ENCODE measurements at regions not wholly inside any gene's neighbourhood (a gene's known extent, or its start where the extent isn't known, plus 50 kb on each side); places are given as distances from the start of the nearest gene placed in this dataset.

GRCh38 chr7:12815871-12816270 lies 128.4 kb downstream of the ARL4A start:
- H3K9me3 ChIP-seq (replicated peaks; ENCODE audit: control insufficient read depth, insufficient read depth, low read length) = no peaks in the 10 kb centered on the region
- no peak for TF ChIP-seq RELB (IDR thresholded peaks at IDR 0.05; ENCODE audit: low read depth)
- no peak for TF ChIP-seq IRF4 (IDR thresholded peaks at IDR 0.05; ENCODE audit: low read depth, low read length)
- TF ChIP-seq BCL3 (IDR thresholded peaks at IDR 0.05; ENCODE audit: borderline replicate concordance, insufficient read depth, low read depth, low read length, poor library complexity, severe bottlenecking) = no peak
- no peaks in the 10 kb centered on the region for H4K20me1 ChIP-seq (ENCODE audit: control insufficient read depth, insufficient read depth)
- no peaks in the 10 kb centered on the region for H3K79me2 ChIP-seq (ENCODE audit: control insufficient read depth, insufficient read depth, low read length)
- H3K9ac ChIP-seq (ENCODE audit: control insufficient read depth, insufficient read depth, low read length) = no peak overlapping the region
- H3K27me3 ChIP-seq (replicated peaks in 1 of 2; ENCODE audit: control insufficient read depth in 2 of 2, insufficient read depth in 2 of 2, low read length in 1 of 2) = no peaks in the 10 kb centered on the region
- DNase-seq (ENCODE audit: low read depth, low spot score) = no peak
- no peak overlapping the region for H3K27ac ChIP-seq (ENCODE audit: control insufficient read depth, insufficient read depth)
- ATAC-seq = no peak
- intact Hi-C loops (cut with micrococcal nuclease; ENCODE audit: unreplicated experiment) (no loop called here), in situ Hi-C loops (cut with MboI) (no loop called here)
- SMC1A ChIA-PET (ENCODE audit: uncharacterized antibody, unreplicated experiment) = no interaction called here
- POLR2A ChIA-PET = no interaction called here
- no TSS peak for BruUV-seq (replicated peaks)
- no peak for FAIRE-seq
- no peak overlapping the region for H3K4me3 ChIP-seq
- RAD21 ChIA-PET (ENCODE audit: unreplicated experiment) = no interaction called here
- no peak overlapping the region for H2AFZ ChIP-seq (ENCODE audit: control insufficient read depth, low read depth, low read length)
- H3K4me2 ChIP-seq (ENCODE audit: control insufficient read depth, insufficient read depth) = no peak overlapping the region
- CTCF ChIA-PET = interaction anchor here (0.5 kb wide), 1 partner anchor 290 kb away, joined by 3 read pairs; no protein-coding TSS in a partner anchor
- H3K4me1 ChIP-seq (ENCODE audit: control insufficient read depth, insufficient read depth, low read length) = no peaks in the 10 kb centered on the region
- no peaks in the 10 kb centered on the region for H3K36me3 ChIP-seq (ENCODE audit: control insufficient read depth in 2 of 2, insufficient read depth in 2 of 2, low read length in 1 of 2)

GRCh38 chr7:12820777-12821176 lies 133.3 kb downstream of the ARL4A start:
- no peak overlapping the region for H2AFZ ChIP-seq (ENCODE audit: control insufficient read depth, low read depth, low read length)
- RAD21 ChIA-PET (ENCODE audit: unreplicated experiment) = no interaction called here
- H3K36me3 ChIP-seq (ENCODE audit: control insufficient read depth in 2 of 2, insufficient read depth in 2 of 2, low read length in 1 of 2) = no peaks in the 10 kb centered on the region
- no peak for DNase-seq (ENCODE audit: low read depth, low spot score)
- H3K27me3 ChIP-seq (replicated peaks in 1 of 2; ENCODE audit: control insufficient read depth in 2 of 2, insufficient read depth in 2 of 2, low read length in 1 of 2) = no peaks in the 10 kb centered on the region
- H3K9ac ChIP-seq (ENCODE audit: control insufficient read depth, insufficient read depth, low read length) = no peak overlapping the region
- no peak for FAIRE-seq
- no peak overlapping the region for H3K27ac ChIP-seq (ENCODE audit: control insufficient read depth, insufficient read depth)
- no peaks in the 10 kb centered on the region for H3K79me2 ChIP-seq (ENCODE audit: control insufficient read depth, insufficient read depth, low read length)
- H3K9me3 ChIP-seq (replicated peaks; ENCODE audit: control insufficient read depth, insufficient read depth, low read length) = no peaks in the 10 kb centered on the region
- no peak for ATAC-seq
- no peak overlapping the region for H3K4me3 ChIP-seq
- no peaks in the 10 kb centered on the region for H3K4me1 ChIP-seq (ENCODE audit: control insufficient read depth, insufficient read depth, low read length)
- 55% methylated on average over 3 of the region's 3 CpGs for WGBS (ENCODE audit: insufficient coverage, insufficient replicate concordance, low lambda C conversion rate, missing lambda C conversion rate)
- CTCF ChIA-PET = no interaction called here
- BruUV-seq (replicated peaks) = no TSS peak
- in situ Hi-C loops (cut with MboI) (no loop called here), intact Hi-C loops (cut with micrococcal nuclease; ENCODE audit: unreplicated experiment) (no loop called here)
- POLR2A ChIA-PET = no interaction called here
- H3K4me2 ChIP-seq (ENCODE audit: control insufficient read depth, insufficient read depth) = no peak overlapping the region
- SMC1A ChIA-PET (ENCODE audit: uncharacterized antibody, unreplicated experiment) = no interaction called here
- H4K20me1 ChIP-seq (ENCODE audit: control insufficient read depth, insufficient read depth) = no peaks in the 10 kb centered on the region
- TF ChIP-seq POLR2AphosphoS5 (IDR thresholded peaks at IDR 0.05; ENCODE audit: low read length) (no peak), POU2F2 (IDR thresholded peaks at IDR 0.05; ENCODE audit: borderline replicate concordance, low read depth, low read length) (no peak), ZNF687 (IDR thresholded peaks at IDR 0.05) (no peak), CHD2 (IDR thresholded peaks at IDR 0.05; ENCODE audit: borderline replicate concordance, low read depth, low read length) (no peak), BMI1 (IDR thresholded peaks at IDR 0.05; ENCODE audit: borderline replicate concordance) (no peak), ETV6 (conservative IDR thresholded peaks at IDR 0.05 in 1 of 2, IDR thresholded peaks at IDR 0.05 in 1 of 2; ENCODE audit: borderline replicate concordance in 1 of 2, low read depth in 1 of 2) (no peak), JUNB (IDR thresholded peaks at IDR 0.05) (no peak), YBX1 (IDR thresholded peaks at IDR 0.05) (no peak), ZNF24 (IDR thresholded peaks at IDR 0.05) (no peak), ZSCAN29 (IDR thresholded peaks at IDR 0.05) (no peak)

All from GM12878 (cell line).